ENCODE measurements at regions not wholly inside any gene's neighbourhood (a gene's known extent, or its start where the extent isn't known, plus 50 kb on each side); places are given as distances from the start of the nearest gene placed in this dataset.
"Not testable (repeated sequence)": the region's sequence is repeated elsewhere in the genome, so short reads cannot be mapped to it uniquely, and the experiment has no call there.

DNA sequence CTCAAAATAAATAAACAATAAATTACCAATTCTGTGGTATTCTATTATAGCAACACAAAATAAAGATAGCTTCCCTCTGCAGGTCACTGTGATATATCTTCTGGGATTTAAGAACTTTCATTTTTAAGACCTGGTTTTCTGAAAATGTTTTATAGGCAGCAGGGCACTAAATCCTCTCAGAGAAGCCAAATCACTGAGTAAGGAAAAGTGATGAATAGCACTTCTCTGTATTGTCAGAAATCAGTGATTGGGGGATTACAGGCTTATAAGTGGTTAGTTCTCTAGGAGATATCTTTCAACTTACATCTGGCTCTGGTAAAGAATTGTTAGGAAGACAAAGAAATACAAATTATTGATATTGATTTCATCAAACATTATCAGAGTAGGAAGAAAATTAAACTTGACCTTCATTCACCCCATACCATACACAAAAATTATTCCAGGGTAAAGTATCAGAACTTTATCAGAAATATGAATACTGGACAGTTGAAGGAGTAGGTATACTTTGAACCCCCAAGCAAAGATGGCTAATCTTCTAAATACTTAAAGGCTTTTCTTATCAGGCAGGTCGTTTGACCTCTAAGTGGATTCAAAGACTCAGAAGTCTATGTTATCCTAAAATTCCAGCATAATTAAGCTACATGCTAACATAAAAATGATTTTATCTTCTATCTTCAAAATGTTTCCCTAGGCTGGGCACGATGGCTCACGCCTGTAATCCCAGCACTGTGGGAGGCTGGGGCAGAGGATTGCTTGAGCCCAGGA lies 81.6 kb upstream of the USP9X start:
- DNase-seq: no peak
- no peak for ATAC-seq

DNA sequence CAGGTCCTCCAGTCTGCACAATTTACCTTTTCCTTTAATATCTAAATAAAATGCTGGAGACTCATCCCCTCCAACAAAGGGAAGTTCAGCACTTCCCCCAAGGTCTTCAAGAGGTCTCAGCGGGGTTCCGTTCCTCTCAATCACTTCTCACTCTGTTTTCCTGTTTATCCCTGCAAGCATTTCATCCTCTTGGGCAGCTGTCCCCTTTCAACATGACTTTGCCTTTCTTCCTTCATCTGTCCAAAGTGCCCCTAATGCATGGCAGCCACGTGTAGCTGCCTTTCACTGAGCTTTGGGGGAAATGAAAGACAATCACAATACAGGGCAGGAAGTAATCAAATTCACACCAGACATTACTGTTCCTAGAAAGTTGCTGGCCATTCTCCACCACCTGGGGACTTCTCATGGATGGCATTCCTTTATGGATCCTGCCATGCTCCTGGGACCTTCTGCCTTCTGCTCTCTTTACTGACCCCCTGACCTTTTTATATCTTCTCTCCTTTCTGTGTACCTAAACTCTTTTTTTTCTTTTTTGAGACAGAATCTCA lies 79.7 kb upstream of the USP9X start:
- no peak for DNase-seq
- no peak for ATAC-seq

DNA sequence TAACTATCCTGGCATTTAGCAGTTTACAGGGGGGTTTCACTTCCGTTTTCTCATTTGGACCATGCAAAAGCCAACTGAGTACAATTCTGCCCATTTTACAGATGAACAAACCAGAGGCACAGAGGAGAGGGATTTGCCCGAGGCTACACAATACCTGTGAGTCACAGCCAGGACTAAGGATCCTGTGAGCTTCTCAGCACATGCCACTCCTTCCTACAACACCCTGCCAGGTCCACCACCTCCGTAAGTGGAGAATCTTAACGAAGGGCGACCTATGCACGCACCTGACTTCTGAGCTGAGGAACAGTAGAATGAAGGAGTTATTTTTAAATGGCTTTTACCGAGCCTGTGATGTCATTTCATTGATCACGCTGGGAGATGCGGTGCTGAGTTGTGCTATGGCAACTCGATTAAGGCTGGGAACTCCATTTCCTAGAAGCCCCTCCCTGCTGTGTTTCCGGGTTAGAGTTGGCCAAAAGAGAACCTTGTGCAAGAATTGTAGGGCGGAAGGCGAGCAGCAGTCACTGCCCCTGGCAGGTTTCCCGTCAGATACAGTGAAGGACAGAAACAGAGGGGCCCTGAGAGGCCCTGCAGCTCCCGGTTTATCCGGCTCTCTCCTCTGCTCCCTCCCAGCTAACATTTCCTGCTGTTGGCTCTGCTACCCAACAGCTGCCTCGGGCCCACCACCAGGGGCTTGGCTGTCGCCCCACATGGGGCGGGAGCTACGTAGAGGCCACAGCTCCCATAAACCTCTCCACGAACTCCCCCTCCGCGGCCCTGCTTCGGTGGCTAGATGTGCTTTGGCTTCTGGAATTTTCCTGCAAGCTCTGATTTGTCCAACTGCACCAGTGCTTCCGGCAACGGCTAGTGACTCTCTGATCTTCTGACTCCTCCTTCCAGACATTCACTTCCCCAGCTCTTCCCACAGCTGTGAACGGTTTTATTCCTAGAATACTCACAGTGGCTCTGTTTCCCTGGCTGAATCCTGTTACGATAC lies 75.1 kb upstream of the USP9X start:
- peak; percentile 32 for DNase-seq
- ATAC-seq: peak; percentile 69

DNA sequence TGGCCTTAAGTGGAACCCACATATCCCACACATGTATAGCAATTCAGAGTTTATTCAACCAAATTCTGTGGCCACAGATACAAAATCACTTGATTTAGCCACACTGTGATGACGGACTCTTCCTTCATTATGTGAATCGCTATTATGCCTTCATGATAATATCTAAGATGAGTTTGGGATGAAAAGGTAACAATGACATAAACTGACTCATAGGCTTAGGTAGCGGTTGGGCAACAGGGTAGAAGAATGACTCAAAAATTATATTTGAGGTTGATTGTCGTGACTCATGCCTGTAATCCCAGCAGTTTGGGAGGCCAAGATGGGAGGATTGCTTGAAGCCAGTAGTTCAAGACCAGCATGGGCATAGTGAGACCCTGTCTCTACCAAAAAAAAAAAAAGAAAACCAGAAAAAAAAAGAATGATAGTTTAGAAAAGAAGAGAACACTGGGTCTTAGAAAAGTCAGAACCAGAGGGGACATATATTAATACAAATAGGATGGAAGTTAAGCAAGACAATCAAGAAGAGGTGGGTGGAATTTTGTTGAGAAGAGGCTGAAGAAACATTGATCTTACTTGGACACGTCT lies 70.4 kb upstream of the USP9X start:
- ATAC-seq: peak; percentile 60
- DNase-seq: peak; percentile 5

DNA sequence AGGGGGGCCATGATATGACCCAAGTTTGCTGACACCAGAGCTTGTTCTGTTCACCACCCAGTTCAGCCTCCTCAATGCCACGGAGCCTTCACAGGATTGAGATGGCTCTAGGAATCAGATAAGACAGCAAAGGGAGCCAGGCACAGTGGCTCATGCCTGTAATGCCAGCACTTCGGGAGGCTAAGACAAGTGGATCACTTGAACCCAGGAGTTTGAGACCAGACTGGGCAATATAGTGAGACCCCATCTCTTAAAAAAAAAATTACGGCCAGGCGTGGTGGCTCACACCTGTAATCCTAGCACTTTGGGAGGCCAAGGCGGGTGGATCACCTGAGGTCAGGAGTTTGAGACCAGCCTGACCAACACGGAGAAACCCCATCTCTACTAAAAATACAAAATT lies 67.5 kb upstream of the USP9X start:
- DNase-seq, ATAC-seq: not testable (repeated sequence)

DNA sequence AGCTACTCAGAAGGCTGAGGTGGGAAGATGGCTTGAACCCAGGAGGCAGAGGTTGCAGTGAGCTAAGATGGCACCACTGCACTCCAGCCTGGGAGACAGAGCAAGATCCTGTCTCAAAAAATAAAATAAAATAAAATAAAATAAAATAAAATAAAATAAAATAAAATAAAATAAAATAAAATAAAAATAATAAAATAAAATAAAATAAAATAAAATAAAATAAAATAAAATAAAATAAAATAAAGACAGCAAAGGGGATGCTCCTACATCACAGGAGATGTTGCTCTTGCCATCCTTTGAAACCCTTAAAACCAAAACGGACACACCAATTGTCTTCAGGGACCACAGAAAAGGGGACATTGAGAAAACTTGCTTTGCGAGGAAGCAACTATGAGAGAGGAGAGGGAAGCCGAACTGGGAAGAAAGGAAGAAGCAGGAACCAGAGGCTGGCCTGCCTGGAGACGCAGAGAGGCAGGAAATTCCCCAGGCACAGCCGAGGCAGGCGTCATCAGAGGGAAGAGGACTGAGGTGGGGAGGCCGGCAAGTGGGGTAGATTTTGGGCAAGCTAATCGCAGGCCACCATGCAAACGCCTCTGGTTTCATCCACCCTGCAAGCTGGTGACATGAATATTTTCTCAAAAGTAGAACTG lies 66.7 kb upstream of the USP9X start:
- ATAC-seq, DNase-seq: not testable (repeated sequence)

DNA sequence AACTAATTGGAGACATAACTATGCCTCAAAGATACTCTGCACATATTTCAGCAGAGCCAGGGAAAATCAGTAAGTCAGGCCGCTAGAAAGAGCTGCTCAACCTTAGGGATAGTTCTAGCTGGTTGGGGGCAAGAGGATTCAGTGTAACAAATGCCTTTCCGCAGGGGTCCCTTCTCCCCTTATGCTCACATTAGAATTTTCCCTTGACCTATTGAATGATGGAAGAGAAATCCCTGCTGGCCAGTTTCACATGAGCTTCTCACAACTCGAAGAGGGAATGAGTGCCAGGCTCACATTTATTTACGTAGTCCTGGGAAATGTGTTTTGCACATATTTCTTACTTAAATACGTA lies 66.2 kb upstream of the USP9X start:
- ATAC-seq (no peak), DNase-seq (no peak)

DNA sequence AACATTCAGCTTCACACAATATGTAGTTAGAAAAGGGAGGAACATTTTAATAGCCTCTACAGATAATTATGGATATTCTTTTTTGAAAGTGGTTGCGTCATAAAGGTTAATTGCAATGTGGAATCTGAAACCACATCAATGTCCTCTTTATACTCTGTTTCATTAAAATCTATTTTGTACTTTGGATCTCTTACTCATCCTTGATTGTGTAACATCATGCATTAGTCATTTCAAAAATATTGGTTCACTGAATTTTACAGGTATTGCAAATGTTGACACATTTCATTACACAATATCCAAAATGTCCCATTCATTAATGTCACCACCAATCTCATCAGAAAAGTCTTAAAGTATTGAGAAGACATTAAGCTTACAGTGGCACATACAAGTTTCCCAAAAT lies 62.7 kb upstream of the USP9X start:
- ATAC-seq: no peak
- DNase-seq: no peak

DNA sequence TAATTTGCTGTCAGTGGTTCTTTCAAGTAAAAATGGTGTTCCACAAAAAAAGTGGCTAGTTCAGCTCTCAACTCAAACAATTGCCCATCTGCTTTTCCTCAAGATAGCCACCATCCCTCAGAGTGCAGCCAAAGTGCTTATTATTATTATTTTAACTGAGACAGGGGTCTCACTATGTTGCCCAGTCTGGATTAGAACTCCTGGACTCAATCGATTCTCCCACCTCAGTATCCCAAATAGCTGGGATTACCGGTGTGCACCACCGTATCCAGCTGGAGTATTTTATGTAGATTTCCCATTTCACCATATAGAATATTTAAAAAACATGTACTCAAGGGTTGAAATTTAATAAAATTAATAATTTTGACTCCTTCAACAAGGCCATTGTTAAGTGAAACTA lies 62.1 kb upstream of the USP9X start:
- no peak for ATAC-seq

DNA sequence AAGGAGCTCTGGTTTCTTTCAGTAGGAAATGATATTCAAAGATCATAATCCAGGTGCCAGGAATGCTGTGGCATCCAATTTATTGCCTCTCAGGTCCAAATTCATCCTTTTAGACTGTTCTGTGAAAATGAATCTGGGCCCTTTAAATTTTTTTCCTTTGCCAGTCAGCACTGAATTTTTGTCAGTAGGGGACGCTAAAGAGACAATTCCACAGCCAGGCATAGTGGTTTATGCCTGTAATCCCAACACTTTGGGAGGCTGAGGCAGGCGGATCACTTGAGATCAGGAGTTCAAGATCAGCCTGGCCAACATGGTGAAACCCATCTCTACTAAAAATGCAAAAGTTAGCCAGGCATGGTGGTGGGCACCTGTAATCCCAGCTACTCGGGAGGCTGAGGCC lies 60.9 kb upstream of the USP9X start:
- not testable (repeated sequence) for DNase-seq, ATAC-seq

More for the DNA sequence above, 62.1 kb upstream of the USP9X start:
- no peak for DNase-seq

DNA sequence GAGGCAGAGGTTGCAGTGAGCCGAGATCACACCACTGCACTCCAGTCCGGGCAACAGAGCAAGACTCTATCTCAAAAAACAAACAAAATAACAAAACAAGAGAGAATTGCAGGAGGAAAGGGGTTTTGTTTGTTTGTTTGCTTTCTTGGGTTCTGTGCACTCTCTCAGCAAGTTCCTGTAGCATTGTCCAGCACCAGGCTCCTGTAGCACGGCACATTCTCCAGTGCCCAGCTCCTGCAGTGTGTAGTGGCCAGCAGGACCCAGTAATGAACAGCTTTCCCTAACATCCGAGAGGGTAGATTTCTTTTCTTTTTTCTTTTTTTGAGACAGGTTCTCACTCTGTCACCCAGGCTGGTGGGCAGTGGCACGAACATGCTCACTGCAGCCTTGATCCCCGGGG lies 60.5 kb upstream of the USP9X start:
- DNase-seq: no peak
- no peak for ATAC-seq

DNA sequence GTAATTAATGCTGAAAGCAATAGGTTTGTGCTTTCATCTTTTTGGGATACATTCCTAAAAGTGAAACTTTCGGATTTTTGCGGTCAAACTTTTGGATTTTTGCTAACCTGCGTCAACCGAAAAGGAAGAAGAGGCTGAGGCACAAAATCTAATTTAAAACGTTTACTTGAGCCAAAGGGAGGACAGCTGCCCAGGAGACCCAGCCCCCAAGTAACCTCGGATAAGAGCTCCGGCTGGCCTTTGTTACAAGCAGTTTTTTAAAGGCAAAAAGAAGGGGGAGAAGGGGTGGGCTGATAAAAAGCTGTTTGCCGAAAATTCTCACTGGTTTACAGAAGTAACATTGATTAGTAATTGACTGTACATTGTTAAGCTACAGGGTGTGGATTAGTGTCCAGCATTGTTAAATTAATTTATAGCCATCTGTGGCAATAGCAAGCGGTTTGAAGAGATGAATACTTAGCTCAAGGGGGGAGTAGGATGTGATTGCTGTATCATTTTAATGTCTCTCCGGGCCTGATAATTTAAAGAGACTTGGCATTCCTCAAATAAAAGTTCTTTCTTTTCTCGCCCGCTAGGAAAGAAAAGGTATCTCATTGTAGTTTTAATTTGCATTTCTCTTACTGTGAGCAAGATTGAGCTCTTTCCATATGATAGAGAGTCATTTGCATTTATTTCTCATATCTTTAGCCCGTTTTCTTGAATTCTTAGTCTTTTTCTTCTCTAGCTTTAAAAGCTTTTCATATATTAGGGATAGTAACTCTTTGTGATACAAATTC lies 59.1 kb upstream of the USP9X start:
- DNase-seq: no peak
- no peak for ATAC-seq

DNA sequence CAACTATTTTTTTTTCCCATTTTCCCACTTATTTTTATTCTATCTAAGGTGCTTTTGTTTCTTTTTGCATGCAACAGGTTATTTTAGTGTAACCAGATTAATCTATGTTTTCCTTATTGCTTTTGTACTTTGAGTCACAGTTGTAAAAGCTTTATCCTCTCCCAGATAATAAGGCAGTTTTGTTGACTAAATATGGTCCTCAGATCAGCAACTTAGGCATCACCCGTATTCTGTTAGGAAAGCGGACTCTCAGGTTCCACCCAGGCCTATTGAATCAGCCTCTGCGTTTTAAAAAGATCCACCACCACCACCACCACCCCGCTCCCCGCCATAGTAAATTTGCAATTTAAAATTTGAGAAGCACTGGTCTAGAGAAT lies 58.6 kb upstream of the USP9X start:
- ATAC-seq (no peak), DNase-seq (no peak)

DNA sequence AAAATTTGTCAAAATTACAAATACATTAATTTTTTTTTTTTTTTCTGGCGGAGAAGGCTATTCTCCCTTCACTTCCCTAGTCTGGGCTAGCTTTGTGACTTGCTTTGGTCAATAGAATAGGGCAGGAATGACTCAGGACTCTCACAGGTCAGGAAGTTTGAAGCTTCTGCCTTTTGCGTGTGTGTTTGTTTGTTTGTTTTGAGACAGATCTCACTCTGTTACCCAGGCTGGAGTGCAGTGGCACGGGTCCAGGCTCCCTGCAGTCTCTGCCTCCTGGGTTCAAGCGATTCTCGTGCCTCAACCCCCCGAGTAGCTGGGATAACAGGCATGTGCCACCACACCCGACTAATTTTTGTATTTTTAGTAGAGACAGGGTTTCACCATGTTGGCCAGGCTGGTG lies 55.9 kb upstream of the USP9X start:
- no peak for DNase-seq
- no peak for ATAC-seq

DNA sequence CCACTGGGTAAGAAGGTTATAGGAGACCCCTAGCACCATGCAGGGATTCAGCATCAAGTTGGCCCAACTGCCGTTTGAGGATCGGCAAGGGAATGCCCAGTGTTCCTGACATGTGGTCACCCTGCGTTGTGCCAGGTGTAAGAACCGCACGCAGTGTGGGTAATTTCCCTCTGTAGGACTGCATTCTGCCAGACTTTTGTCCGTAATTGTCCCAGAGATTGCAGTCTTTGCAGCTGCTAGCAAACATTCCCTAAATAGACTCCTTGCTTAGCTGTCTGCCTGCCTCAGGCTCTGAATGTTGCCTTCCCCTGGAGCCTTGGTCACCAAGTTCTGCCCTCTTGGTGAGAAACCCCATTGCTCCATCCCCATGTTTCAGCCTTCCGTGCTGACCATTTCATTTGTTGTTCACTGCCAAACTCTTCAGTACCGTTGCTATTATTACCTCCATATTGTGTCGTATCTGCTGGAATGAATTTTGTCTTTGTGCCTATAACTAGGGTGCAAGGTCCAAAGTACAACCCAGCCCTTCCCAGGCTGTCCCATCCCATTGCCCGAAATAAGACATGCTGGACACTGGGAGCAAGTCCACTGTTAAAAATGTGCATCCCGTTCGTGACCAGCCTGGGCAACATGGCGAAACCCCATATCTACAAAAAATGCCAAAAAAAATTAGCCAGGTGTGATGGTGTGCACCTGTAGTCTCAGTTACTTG lies 53.8 kb upstream of the USP9X start:
- DNase-seq (no peak), ATAC-seq (no peak)

DNA sequence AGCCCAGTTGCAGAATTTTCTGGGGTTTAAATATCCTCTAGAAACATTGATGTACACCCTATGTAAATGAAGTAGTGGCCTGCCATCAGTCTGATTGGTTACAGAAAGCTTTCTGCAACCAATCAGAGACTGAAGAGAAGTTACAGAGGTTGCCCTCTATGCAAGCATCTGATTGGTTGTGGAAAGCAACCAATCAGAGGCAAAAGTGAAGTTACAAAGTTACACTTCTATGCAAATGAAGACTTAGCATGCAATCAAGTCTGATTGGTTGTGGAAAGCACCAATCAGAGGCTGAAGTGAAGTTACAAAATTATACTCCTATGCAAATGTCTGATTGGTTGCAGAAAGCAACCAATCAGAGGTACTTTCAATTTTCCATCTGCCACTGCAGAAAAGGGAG lies 51.9 kb upstream of the USP9X start:
- DNase-seq (no peak), ATAC-seq (no peak)

DNA sequence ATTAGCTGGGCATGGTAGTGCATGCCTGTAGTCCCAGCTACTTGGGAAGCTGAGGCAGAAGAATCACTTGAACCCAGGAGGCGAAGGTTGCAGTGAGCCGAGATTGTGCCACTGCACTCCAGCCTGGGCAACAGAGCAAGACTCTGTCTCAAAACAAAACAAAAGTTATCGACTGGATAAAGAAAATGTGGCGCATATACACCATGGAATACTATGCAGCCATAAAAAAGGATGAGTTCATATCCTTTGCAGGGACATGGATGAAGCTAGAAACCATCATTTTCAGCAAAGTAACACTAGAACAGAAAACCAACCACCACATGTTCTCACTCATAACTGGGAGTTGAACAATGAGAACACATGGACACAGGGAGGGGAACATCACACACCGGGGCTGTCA lies 50.3 kb upstream of the USP9X start:
- not testable (repeated sequence) for DNase-seq, ATAC-seq
